Mesothelial cell of epicardium (in vitro differentiated cells): ENCODE measurements at regions not wholly inside any gene's neighbourhood (a gene's known extent, or its start where the extent isn't known, plus 50 kb on each side); places are given as distances from the start of the nearest gene placed in this dataset.

Experiments used
- DNase-seq, 2 experiments: peaks; one replicate each; pipeline ENCODE4 v3.0.0; 2021; ENCODE audit warnings: low spot score in 2 of 2; ENCODE audit not compliant: unreplicated experiment in 2 of 2
- H3K27ac Mint-ChIP-seq: 2 replicates; pipeline ENCODE4 v1.8.0; 2021; ENCODE audit warnings: mixed read lengths
- H3K27me3 Mint-ChIP-seq: 2 replicates; pipeline ENCODE4 v1.8.0; 2021; ENCODE audit warnings: low read depth, mixed read lengths
- H3K36me3 Mint-ChIP-seq: 2 replicates; pipeline ENCODE4 v1.8.0; 2021; ENCODE audit warnings: mixed read lengths
- H3K4me1 Mint-ChIP-seq: 2 replicates; pipeline ENCODE4 v1.8.0; 2021; ENCODE audit warnings: mixed read lengths
- H3K4me3 Mint-ChIP-seq: 2 replicates; pipeline ENCODE4 v1.8.0; 2021; ENCODE audit warnings: mild to moderate bottlenecking, moderate library complexity, mixed read lengths
- H3K9me3 Mint-ChIP-seq: 2 replicates; pipeline ENCODE4 v1.8.0; 2021; ENCODE audit warnings: mixed read lengths
- TF ChIP-seq, protein P1 (sequence below): fragments of 200-600 bp; sonication (generic); IDR thresholded peaks from one replicate; pipeline ENCODE4 v1.5.0; 2021; ENCODE audit warnings: antibody characterized with exemption; ENCODE audit not compliant: unreplicated experiment

GRCh38 chrX:82292803-82293202 is 1090.9 kb downstream of the SH3BGRL start:
- Mint-ChIP-seq H3K36me3 (no peaks in the 10 kb centered on the region), H3K4me3 (no peak overlapping the region), H3K9me3 (peaks cover 45% of the 10 kb centered on the region), H3K4me1 (no peaks in the 10 kb centered on the region), H3K27me3 (no peaks in the 10 kb centered on the region), H3K27ac (no peak overlapping the region)
- DNase-seq: no peak
- TF ChIP-seq, protein P1, sequence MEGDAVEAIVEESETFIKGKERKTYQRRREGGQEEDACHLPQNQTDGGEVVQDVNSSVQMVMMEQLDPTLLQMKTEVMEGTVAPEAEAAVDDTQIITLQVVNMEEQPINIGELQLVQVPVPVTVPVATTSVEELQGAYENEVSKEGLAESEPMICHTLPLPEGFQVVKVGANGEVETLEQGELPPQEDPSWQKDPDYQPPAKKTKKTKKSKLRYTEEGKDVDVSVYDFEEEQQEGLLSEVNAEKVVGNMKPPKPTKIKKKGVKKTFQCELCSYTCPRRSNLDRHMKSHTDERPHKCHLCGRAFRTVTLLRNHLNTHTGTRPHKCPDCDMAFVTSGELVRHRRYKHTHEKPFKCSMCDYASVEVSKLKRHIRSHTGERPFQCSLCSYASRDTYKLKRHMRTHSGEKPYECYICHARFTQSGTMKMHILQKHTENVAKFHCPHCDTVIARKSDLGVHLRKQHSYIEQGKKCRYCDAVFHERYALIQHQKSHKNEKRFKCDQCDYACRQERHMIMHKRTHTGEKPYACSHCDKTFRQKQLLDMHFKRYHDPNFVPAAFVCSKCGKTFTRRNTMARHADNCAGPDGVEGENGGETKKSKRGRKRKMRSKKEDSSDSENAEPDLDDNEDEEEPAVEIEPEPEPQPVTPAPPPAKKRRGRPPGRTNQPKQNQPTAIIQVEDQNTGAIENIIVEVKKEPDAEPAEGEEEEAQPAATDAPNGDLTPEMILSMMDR: no peak

DNA sequence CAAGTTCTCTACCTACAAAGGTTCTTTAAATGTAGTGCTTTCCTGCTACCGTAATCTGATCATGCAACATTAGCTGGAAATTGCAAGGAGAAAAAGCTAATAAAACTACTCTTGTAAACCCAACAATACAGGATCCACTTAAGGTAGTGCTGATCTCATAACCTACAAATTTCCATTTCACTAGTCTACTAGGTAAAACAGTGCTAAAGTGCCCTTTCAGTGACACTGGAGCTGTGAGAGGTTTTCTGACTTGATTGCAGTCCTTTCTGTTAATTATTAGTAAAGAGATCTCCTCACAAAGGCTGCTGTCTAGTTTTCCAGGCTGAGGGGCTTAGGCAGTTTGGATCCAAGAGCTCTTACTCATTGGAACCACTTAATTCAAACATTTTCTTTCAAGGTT is 1118.7 kb downstream of the SH3BGRL start:
- H3K36me3 Mint-ChIP-seq: no peaks in the 10 kb centered on the region
- no peaks in the 10 kb centered on the region for H3K27me3 Mint-ChIP-seq
- no peak overlapping the region for H3K27ac Mint-ChIP-seq
- H3K4me3 Mint-ChIP-seq: no peak overlapping the region
- no peaks in the 10 kb centered on the region for H3K4me1 Mint-ChIP-seq
- TF ChIP-seq, protein P1: no peak
- H3K9me3 Mint-ChIP-seq: peaks cover 43% of the 10 kb centered on the region
- DNase-seq: no peak

DNA sequence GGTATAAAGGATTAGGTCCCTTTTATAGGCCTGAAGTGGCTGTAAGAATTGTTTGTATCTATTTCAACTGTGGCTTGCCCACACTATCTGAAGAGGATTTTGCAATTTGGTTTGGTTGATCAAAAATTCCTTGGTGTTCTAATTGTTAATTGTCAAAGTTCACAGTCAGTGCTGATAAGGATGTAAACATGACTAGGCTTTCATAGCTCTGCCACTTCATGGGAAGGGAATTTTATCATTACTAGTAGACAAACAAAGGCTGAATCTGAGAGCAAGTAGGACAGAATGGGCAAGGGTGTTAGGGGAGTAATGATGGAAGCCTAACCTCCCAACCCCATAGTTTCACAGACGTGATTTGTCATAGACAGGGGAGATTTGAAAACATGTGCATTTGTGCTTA is 1131.7 kb downstream of the SH3BGRL start:
- Mint-ChIP-seq H3K4me1 (peaks cover 17% of the 10 kb centered on the region), H3K4me3 (no peak overlapping the region), H3K36me3 (no peaks in the 10 kb centered on the region), H3K9me3 (peaks cover 36% of the 10 kb centered on the region), H3K27ac (no peak overlapping the region), H3K27me3 (no peaks in the 10 kb centered on the region)
- no peak for DNase-seq
- TF ChIP-seq, protein P1: no peak

GRCh38 chrX:82335772-82336171 is 1133.9 kb downstream of the SH3BGRL start:
- H3K4me3 Mint-ChIP-seq: no peak overlapping the region
- peaks cover 25% of the 10 kb centered on the region for H3K9me3 Mint-ChIP-seq
- TF ChIP-seq, protein P1: no peak
- no peaks in the 10 kb centered on the region for H3K27me3 Mint-ChIP-seq
- DNase-seq: no peak
- no peaks in the 10 kb centered on the region for H3K36me3 Mint-ChIP-seq
- H3K27ac Mint-ChIP-seq: peak overlapping the region; percentile 44
- H3K4me1 Mint-ChIP-seq: peaks cover 22% of the 10 kb centered on the region

DNA sequence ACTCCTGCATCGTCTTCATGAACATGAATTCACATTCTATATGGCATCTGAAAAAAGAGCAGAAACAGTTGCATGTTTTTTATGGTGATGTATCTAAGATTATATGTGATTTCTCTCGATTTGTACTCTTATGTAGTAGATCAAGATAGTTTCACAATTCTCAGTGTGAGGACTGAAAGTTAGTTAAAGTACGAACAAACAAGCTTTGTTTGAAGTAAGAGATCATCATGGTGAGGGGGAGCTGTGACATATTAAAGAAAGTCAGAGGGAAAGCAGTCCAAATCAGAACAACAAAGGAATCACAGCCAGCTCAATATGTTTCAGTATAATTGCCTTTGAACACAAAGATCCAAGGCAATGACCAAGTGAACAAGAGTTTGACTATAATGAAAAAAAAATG is 1140.6 kb downstream of the SH3BGRL start:
- TF ChIP-seq, protein P1: no peak
- Mint-ChIP-seq H3K36me3 (no peaks in the 10 kb centered on the region), H3K27ac (no peak overlapping the region), H3K4me3 (no peak overlapping the region), H3K4me1 (peaks cover 6% of the 10 kb centered on the region), H3K9me3 (peaks cover 37% of the 10 kb centered on the region), H3K27me3 (no peaks in the 10 kb centered on the region)
- DNase-seq: no peak

- H3K4me3 Mint-ChIP-seq: no peak overlapping the region
Observed at GRCh38 chrX:82362550-82362949, 1145.5 kb upstream of the POU3F4 start.

More at GRCh38 chrX:82362550-82362949, 1145.5 kb upstream of the POU3F4 start:
- H3K9me3 Mint-ChIP-seq: peaks cover 28% of the 10 kb centered on the region
- H3K27me3 Mint-ChIP-seq: no peaks in the 10 kb centered on the region
- no peaks in the 10 kb centered on the region for H3K4me1 Mint-ChIP-seq
- TF ChIP-seq, protein P1: no peak
- DNase-seq: no peak
- no peak overlapping the region for H3K27ac Mint-ChIP-seq
- H3K36me3 Mint-ChIP-seq: no peaks in the 10 kb centered on the region
